Endothelial cell of umbilical vein (primary cell): ENCODE measurements at regions not wholly inside any gene's neighbourhood (a gene's known extent, or its start where the extent isn't known, plus 50 kb on each side); places are given as distances from the start of the nearest gene placed in this dataset.

Experiments used
- BruUV-seq: library from RNA; stranded (reverse); fragments of 400-500 nt; replicated peaks from 2 replicates; lab custom pipeline; 2021; lab: Mats Ljungman, UMichigan
- CTCF ChIA-PET: fragments of 300-600, 350-600 bp; sonication (Branson Sonifier 250); formaldehyde crosslinking; loops from one replicate; lab custom pipeline; 2021; ENCODE audit warnings: antibody characterized with exemption, inconsistent platforms; lab: Charles Lee
- POLR2A ChIA-PET: fragments of 300-600, 350-600 bp; sonication (Branson Sonifier 250); formaldehyde crosslinking; loops from one replicate; lab custom pipeline; 2021; ENCODE audit warnings: antibody characterized with exemption, inconsistent platforms; lab: Charles Lee
- DNase-seq: peaks from one replicate; pipeline ENCODE4 v3.0.0-alpha.2; 2011; ENCODE audit warnings: low read depth, low spot score
- FAIRE-seq: peaks from 2 replicates; lab custom pipeline; 2011; peaks lifted over from hg19 to GRCh38; lab: Jason Lieb, UNC
- H2AFZ ChIP-seq: 2 replicates; pipeline ENCODE4 v1.6.0; 2012; ENCODE audit warnings: low read depth, low read length, control low read depth, inconsistent platforms
- H3K27ac ChIP-seq: 2 replicates; pipeline ENCODE4 v1.5.1; 2011; ENCODE audit warnings: low read depth, mild to moderate bottlenecking, control low read depth, low read length, moderate library complexity; ENCODE audit not compliant: insufficient read depth
- H3K27me3 ChIP-seq, 2 experiments: 2 replicates each; pipeline versions ENCODE4 v1.6.0 to v1.6.1; 2011; ENCODE audit warnings: low read length in 2 of 2, mixed read lengths in 1 of 2; ENCODE audit not compliant: control insufficient read depth in 2 of 2, insufficient read depth in 2 of 2
- H3K36me3 ChIP-seq, 2 experiments: 2 replicates in 1 of 2; 3 replicates in 1 of 2; pipeline ENCODE4 v1.5.1; 2011; ENCODE audit warnings: low read length in 2 of 2, mild to moderate bottlenecking in 1 of 2, moderate library complexity in 1 of 2; ENCODE audit not compliant: control insufficient read depth in 2 of 2, insufficient read depth in 2 of 2; ENCODE audit errors: extremely low read depth in 1 of 2
- H3K4me1 ChIP-seq: 3 replicates; pipeline ENCODE4 v1.5.1; 2011; ENCODE audit warnings: mild to moderate bottlenecking, low read length; ENCODE audit not compliant: control insufficient read depth, insufficient read depth; ENCODE audit errors: extremely low read depth
- H3K4me2 ChIP-seq: 2 replicates; pipeline ENCODE4 v1.6.1; 2011; ENCODE audit warnings: low read length, control low read depth, mixed read lengths; ENCODE audit not compliant: insufficient read depth
- H3K4me3 ChIP-seq, 3 experiments: fragments of 200-600 bp in 1 of 3; sonication (generic), shearing (Covaris generic) in 1 of 3; replicated peaks in 1 of 3; 2 replicates each; pipeline ENCODE4 v1.5.1; 2011 to 2016; ENCODE audit warnings: control low read depth in 3 of 3, low read length in 3 of 3, mild to moderate bottlenecking in 2 of 3, inconsistent platforms in 1 of 3, low read depth in 1 of 3, moderate library complexity in 1 of 3; ENCODE audit not compliant: insufficient read depth in 1 of 3
- H3K79me2 ChIP-seq: 2 replicates; pipeline ENCODE4 v1.6.0; 2012; ENCODE audit warnings: low read length, inconsistent platforms; ENCODE audit not compliant: control insufficient read depth, insufficient read depth
- H3K9ac ChIP-seq: replicated peaks from 2 replicates; pipeline ENCODE3; 2011; ENCODE audit warnings: low read length, control low read depth; ENCODE audit not compliant: insufficient read depth; ENCODE audit errors: extremely low read depth
- H3K9me1 ChIP-seq: replicated peaks from 3 replicates; pipeline ENCODE4 v1.6.0; 2011; ENCODE audit warnings: mild to moderate bottlenecking, low read length; ENCODE audit not compliant: control insufficient read depth, insufficient read depth; ENCODE audit errors: extremely low read depth
- H3K9me3 ChIP-seq: replicated peaks from 2 replicates; pipeline ENCODE4 v1.5.1; 2012; ENCODE audit warnings: low read length, inconsistent platforms; ENCODE audit not compliant: control insufficient read depth, insufficient read depth
- H4K20me1 ChIP-seq: replicated peaks from 2 replicates; pipeline ENCODE3; 2011; ENCODE audit warnings: mild to moderate bottlenecking, low read length; ENCODE audit not compliant: control insufficient read depth, insufficient read depth; ENCODE audit errors: extremely low read depth
- CTCF ChIP-seq, 2 donors: IDR thresholded peaks; 1 replicate in 1 of 2; 2 replicates in 1 of 2; pipeline ENCODE4 v1.5.1; 2011; ENCODE audit warnings: low read length in 2 of 2, mild to moderate bottlenecking in 2 of 2, moderate library complexity in 2 of 2, control low read depth in 1 of 2, inconsistent platforms in 1 of 2, low read depth in 1 of 2; ENCODE audit not compliant: insufficient read depth in 1 of 2; ENCODE audit errors: extremely low read depth in 1 of 2
- EZH2 ChIP-seq: IDR thresholded peaks from 2 replicates; pipeline ENCODE4 v1.6.1; 2012; ENCODE audit warnings: borderline replicate concordance, low read depth, mild to moderate bottlenecking, moderate library complexity, low read length, inconsistent platforms; ENCODE audit not compliant: severe bottlenecking
- FOS ChIP-seq: IDR thresholded peaks from 2 replicates; pipeline ENCODE4 v1.6.1; 2011; ENCODE audit warnings: mild to moderate bottlenecking, low read length, moderate library complexity, borderline replicate concordance; ENCODE audit not compliant: insufficient read depth
- GATA2 ChIP-seq: IDR thresholded peaks from 2 replicates; pipeline ENCODE4 v1.7.0; 2011; ENCODE audit warnings: low read depth, mild to moderate bottlenecking, moderate library complexity, mixed read lengths, low read length; ENCODE audit not compliant: insufficient read length, insufficient read depth
- JUN ChIP-seq: IDR thresholded peaks from 2 replicates; pipeline ENCODE4 v1.6.1; 2011; ENCODE audit warnings: borderline replicate concordance, low read depth; ENCODE audit not compliant: insufficient read length, insufficient read depth
- MAX ChIP-seq: IDR thresholded peaks from 2 replicates; pipeline ENCODE4 v1.6.1; 2011; ENCODE audit not compliant: insufficient read depth, insufficient read length
- MYC ChIP-seq: IDR thresholded peaks from one replicate; pipeline ENCODE4 v1.6.1; 2011; ENCODE audit warnings: mild to moderate bottlenecking, low read depth, low read length
- POLR2A ChIP-seq: IDR thresholded peaks from 2 replicates; pipeline ENCODE4 v1.6.1; 2012; ENCODE audit warnings: low read depth, mild to moderate bottlenecking, control low read depth, low read length
- POLR2AphosphoS5 ChIP-seq: IDR thresholded peaks from 2 replicates; pipeline ENCODE4 v1.6.1; 2012; ENCODE audit warnings: low read depth, mild to moderate bottlenecking, control low read depth, low read length, moderate library complexity; ENCODE audit not compliant: insufficient read depth
- dilution Hi-C: fragments of 300-500 bp; cut with MboI; formaldehyde crosslinking; loops from one replicate; pipeline ENCODE4 v1.15.0; 2019; ENCODE audit warnings: low sequenced_read_pairs; ENCODE audit not compliant: extremely low pct_ligation_motif_present
- intact Hi-C: fragments of 100-400 bp; cut with micrococcal nuclease; formaldehyde crosslinking; loops from one replicate; pipeline ENCODE4 v1.10.0; 2022

- Histone ChIP-seq H2AFZ (no peak overlapping the region), H3K4me1 (no peaks in the 10 kb centered on the region), H3K9ac (no peak overlapping the region), H3K36me3 (no peaks in the 10 kb centered on the region), H4K20me1 (no peaks in the 10 kb centered on the region), H3K4me2 (no peak overlapping the region), H3K9me3 (peaks cover 4% of the 10 kb centered on the region), H3K27ac (no peak overlapping the region), H3K27me3 (no peaks in the 10 kb centered on the region), H3K4me3 (no peak overlapping the region), H3K9me1 (no peaks in the 10 kb centered on the region), H3K79me2 (no peaks in the 10 kb centered on the region)
- dilution Hi-C loops (no loop called here), intact Hi-C loops (no loop called here)
- FAIRE-seq (no peak), DNase-seq (no peak)
- no TSS peak for BruUV-seq
- CTCF ChIA-PET, result no interaction called here
- POLR2A ChIA-PET, result no interaction called here
- TF ChIP-seq POLR2A, result no peak
Measured at GRCh38 chr2:2848198-2848597, 517.1 kb upstream of the MYT1L start.

- CTCF ChIA-PET, result no interaction called here
- no peak overlapping the region for H3K4me3 ChIP-seq
- H2AFZ ChIP-seq, result no peak overlapping the region
- no peak for DNase-seq
- TF ChIP-seq FOS (no peak), JUN (no peak), POLR2AphosphoS5 (no peak), EZH2 (no peak), GATA2 (no peak), MYC (no peak), MAX (no peak), CTCF (IDR thresholded peaks at IDR 0.05; ENCODE audit: extremely low read depth in 1 of 2, insufficient read depth in 1 of 2, low read depth in 1 of 2, low read length in 2 of 2) (no peak), POLR2A (no peak)
- dilution Hi-C loops (no loop called here), intact Hi-C loops (no loop called here)
- no peaks in the 10 kb centered on the region for H4K20me1 ChIP-seq
- no peaks in the 10 kb centered on the region for H3K27me3 ChIP-seq
- no peaks in the 10 kb centered on the region for H3K4me1 ChIP-seq
- no peak overlapping the region for H3K27ac ChIP-seq
- H3K9me3 ChIP-seq, result peaks cover 4% of the 10 kb centered on the region
- POLR2A ChIA-PET, result no interaction called here
- FAIRE-seq, result no peak
- H3K4me2 ChIP-seq, result no peak overlapping the region
- H3K36me3 ChIP-seq, result no peaks in the 10 kb centered on the region
- no peak overlapping the region for H3K9ac ChIP-seq
- H3K79me2 ChIP-seq, result no peaks in the 10 kb centered on the region
- BruUV-seq, result no TSS peak
- no peaks in the 10 kb centered on the region for H3K9me1 ChIP-seq
Measured at GRCh38 chr2:2847209-2847676, 516.2 kb upstream of the MYT1L start.
